ENCODE measurements at regions not wholly inside any gene's neighbourhood (a gene's known extent, or its start where the extent isn't known, plus 50 kb on each side); places are given as distances from the start of the nearest gene placed in this dataset.

DNA sequence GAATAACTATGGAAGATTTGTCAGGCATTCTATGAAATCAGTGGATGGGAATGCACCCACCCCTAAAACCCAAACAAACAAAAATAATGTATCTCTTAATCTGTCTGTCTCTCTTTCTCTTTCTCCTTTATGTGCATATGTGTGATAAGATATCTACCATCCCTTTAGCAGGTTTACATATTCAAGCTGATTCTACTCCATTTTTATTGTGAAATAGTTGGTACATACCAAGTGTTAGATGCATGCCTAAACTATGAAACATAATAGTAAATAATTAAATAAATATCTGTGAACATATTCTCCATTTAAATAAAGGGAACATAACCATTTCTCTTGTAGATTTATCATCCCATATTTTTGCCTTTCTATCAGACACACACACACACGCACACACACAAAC, 121.8 kb upstream of the PCDH9 start:
- TF ChIP-seq CTCF (IDR thresholded peaks at IDR 0.05; ENCODE audit: low read depth, low read length, missing input control) (no peak), TAF1 (conservative IDR thresholded peaks at IDR 0.05) (no peak), SP1 (IDR thresholded peaks at IDR 0.05) (no peak), REST (IDR thresholded peaks at IDR 0.05) (no peak)
- TF ChIP-seq, protein P1, sequence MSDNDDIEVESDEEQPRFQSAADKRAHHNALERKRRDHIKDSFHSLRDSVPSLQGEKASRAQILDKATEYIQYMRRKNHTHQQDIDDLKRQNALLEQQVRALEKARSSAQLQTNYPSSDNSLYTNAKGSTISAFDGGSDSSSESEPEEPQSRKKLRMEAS (IDR thresholded peaks at IDR 0.05), result no peak
- TF ChIP-seq, protein P2, sequence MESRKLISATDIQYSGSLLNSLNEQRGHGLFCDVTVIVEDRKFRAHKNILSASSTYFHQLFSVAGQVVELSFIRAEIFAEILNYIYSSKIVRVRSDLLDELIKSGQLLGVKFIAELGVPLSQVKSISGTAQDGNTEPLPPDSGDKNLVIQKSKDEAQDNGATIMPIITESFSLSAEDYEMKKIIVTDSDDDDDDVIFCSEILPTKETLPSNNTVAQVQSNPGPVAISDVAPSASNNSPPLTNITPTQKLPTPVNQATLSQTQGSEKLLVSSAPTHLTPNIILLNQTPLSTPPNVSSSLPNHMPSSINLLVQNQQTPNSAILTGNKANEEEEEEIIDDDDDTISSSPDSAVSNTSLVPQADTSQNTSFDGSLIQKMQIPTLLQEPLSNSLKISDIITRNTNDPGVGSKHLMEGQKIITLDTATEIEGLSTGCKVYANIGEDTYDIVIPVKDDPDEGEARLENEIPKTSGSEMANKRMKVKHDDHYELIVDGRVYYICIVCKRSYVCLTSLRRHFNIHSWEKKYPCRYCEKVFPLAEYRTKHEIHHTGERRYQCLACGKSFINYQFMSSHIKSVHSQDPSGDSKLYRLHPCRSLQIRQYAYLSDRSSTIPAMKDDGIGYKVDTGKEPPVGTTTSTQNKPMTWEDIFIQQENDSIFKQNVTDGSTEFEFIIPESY (IDR thresholded peaks at IDR 0.05), result no peak
